Fibroblast of upper back skin (primary cell): ENCODE measurements at regions not wholly inside any gene's neighbourhood (a gene's known extent, or its start where the extent isn't known, plus 50 kb on each side); places are given as distances from the start of the nearest gene placed in this dataset.

Experiments
- DNase-seq: peaks from one replicate; pipeline ENCODE4 v3.0.0-alpha.2; 2013

GRCh38 chr9:77084094-77084493 is 64.6 kb downstream of the FOXB2 start:
- DNase-seq = no peak

GRCh38 chr9:77085416-77085815 is 66.0 kb downstream of the FOXB2 start:
- DNase-seq = no peak

- no peak for DNase-seq
Measured at GRCh38 chr9:77087506-77087905, 68.1 kb downstream of the FOXB2 start.

GRCh38 chr9:77092536-77092935 is 73.1 kb downstream of the FOXB2 start:
- peak; percentile 44 for DNase-seq

- DNase-seq = no peak
Measured at GRCh38 chr9:77094150-77094549, 74.7 kb downstream of the FOXB2 start.

- no peak for DNase-seq
Measured at GRCh38 chr9:77097335-77097734, 77.9 kb downstream of the FOXB2 start.

- DNase-seq = peak; percentile 1
Measured at GRCh38 chr9:77099388-77099787, 77.9 kb upstream of the VPS13A start.

GRCh38 chr9:77111408-77111807 is 65.9 kb upstream of the VPS13A start:
- DNase-seq = no peak

- peak; percentile 1 for DNase-seq
Measured at GRCh38 chr9:77125665-77126064, 51.7 kb upstream of the VPS13A start.

- no peak for DNase-seq
Measured at GRCh38 chr9:77127071-77127470, 50.3 kb upstream of the VPS13A start.
